ENCODE measurements at regions not wholly inside any gene's neighbourhood (a gene's known extent, or its start where the extent isn't known, plus 50 kb on each side); places are given as distances from the start of the nearest gene placed in this dataset.
A peak's percentile ranks its signal among the peaks of the same experiment; 100 is the strongest.

GRCh38 chr13:67859904-67860303 lies 629.8 kb upstream of the PCDH9 start:
- no peak for DNase-seq

GRCh38 chr13:67857581-67858310 lies 627.6 kb upstream of the PCDH9 start:
- DNase-seq: no peak

GRCh38 chr13:67856955-67857354 lies 626.8 kb upstream of the PCDH9 start:
- no peak for DNase-seq

- no peak for DNase-seq
Observed at GRCh38 chr13:67855741-67856238, 625.7 kb upstream of the PCDH9 start.

GRCh38 chr13:67854990-67855389 lies 624.9 kb upstream of the PCDH9 start:
- DNase-seq: no peak

- DNase-seq: no peak
Observed at GRCh38 chr13:67844574-67844973, 614.4 kb upstream of the PCDH9 start.

- peak; percentile 55 for DNase-seq
Observed at GRCh38 chr13:67841071-67841470, 610.9 kb upstream of the PCDH9 start.

GRCh38 chr13:67833564-67833963 lies 603.4 kb upstream of the PCDH9 start:
- no peak for DNase-seq

GRCh38 chr13:67829641-67830040 lies 599.5 kb upstream of the PCDH9 start:
- DNase-seq: no peak

GRCh38 chr13:67827992-67828391 lies 597.9 kb upstream of the PCDH9 start:
- DNase-seq: no peak

GRCh38 chr13:67821606-67822005 lies 591.5 kb upstream of the PCDH9 start:
- DNase-seq: no peak

- peak; percentile 42 for DNase-seq
Observed at GRCh38 chr13:67806796-67807195, 576.7 kb upstream of the PCDH9 start.

- DNase-seq: peak; percentile 33
Observed at GRCh38 chr13:67803118-67803517, 573.0 kb upstream of the PCDH9 start.

GRCh38 chr13:67792151-67792676 lies 562.1 kb upstream of the PCDH9 start:
- DNase-seq: peak; percentile 66

GRCh38 chr13:67791047-67791446 lies 560.9 kb upstream of the PCDH9 start:
- no peak for DNase-seq

GRCh38 chr13:67776151-67776550 lies 546.0 kb upstream of the PCDH9 start:
- DNase-seq: no peak

- no peak for DNase-seq
Observed at GRCh38 chr13:67775359-67775758, 545.2 kb upstream of the PCDH9 start.

GRCh38 chr13:67772807-67773453 lies 542.8 kb upstream of the PCDH9 start:
- DNase-seq: no peak

GRCh38 chr13:67771106-67771505 lies 541.0 kb upstream of the PCDH9 start:
- DNase-seq: no peak

GRCh38 chr13:67769987-67770341 lies 539.8 kb upstream of the PCDH9 start:
- DNase-seq: no peak

GRCh38 chr13:67769063-67769986 lies 539.2 kb upstream of the PCDH9 start:
- peak; percentile 22 for DNase-seq

GRCh38 chr13:67763984-67764383 lies 533.8 kb upstream of the PCDH9 start:
- no peak for DNase-seq

- DNase-seq: peak; percentile 13
Observed at GRCh38 chr13:67763384-67763783, 533.2 kb upstream of the PCDH9 start.

Data from NCI-H82 (cell line).